ENCODE measurements at regions not wholly inside any gene's neighbourhood (a gene's known extent, or its start where the extent isn't known, plus 50 kb on each side); places are given as distances from the start of the nearest gene placed in this dataset.
"Not testable (repeated sequence)": the region's sequence is repeated elsewhere in the genome, so short reads cannot be mapped to it uniquely, and the experiment has no call there.

- H3K4me3 ChIP-seq (ENCODE audit: low read depth in 1 of 2, low read length in 2 of 2): not testable (repeated sequence)
These were observed 134.0 kb downstream of the FAM72B start for GRCh38 chr1:121050097-121050496.

GRCh38 chr1:121051161-121051790, 132.9 kb downstream of the FAM72B start:
- not testable (repeated sequence) for H3K9ac ChIP-seq (ENCODE audit: low read depth in 1 of 2, low read length in 2 of 2); H3K27ac ChIP-seq (ENCODE audit: low read depth, low read length); H3K36me3 ChIP-seq (ENCODE audit: control insufficient read depth in 1 of 2, insufficient read depth in 2 of 2, low read length in 2 of 2); H3K4me1 ChIP-seq (ENCODE audit: control insufficient read depth in 1 of 2, insufficient read depth in 2 of 2, low read length in 2 of 2); H3K27me3 ChIP-seq (ENCODE audit: control insufficient read depth in 1 of 2, insufficient read depth in 2 of 2, low read length in 2 of 2); H3K9me3 ChIP-seq (ENCODE audit: control insufficient read depth in 1 of 2, low read length in 2 of 2); H3K4me3 ChIP-seq (ENCODE audit: low read depth in 1 of 2, low read length in 2 of 2)

More at GRCh38 chr1:121050097-121050496, 134.0 kb downstream of the FAM72B start:
- not testable (repeated sequence) for H3K36me3 ChIP-seq (ENCODE audit: control insufficient read depth in 1 of 2, insufficient read depth in 2 of 2, low read length in 2 of 2); H3K9me3 ChIP-seq (ENCODE audit: control insufficient read depth in 1 of 2, low read length in 2 of 2); H3K9ac ChIP-seq (ENCODE audit: low read depth in 1 of 2, low read length in 2 of 2); H3K27ac ChIP-seq (ENCODE audit: low read depth, low read length); H3K27me3 ChIP-seq (ENCODE audit: control insufficient read depth in 1 of 2, insufficient read depth in 2 of 2, low read length in 2 of 2); H3K4me1 ChIP-seq (ENCODE audit: control insufficient read depth in 1 of 2, insufficient read depth in 2 of 2, low read length in 2 of 2)

- H3K27ac ChIP-seq (ENCODE audit: low read depth, low read length); H3K9ac ChIP-seq (ENCODE audit: low read depth in 1 of 2, low read length in 2 of 2); H3K27me3 ChIP-seq (ENCODE audit: control insufficient read depth in 1 of 2, insufficient read depth in 2 of 2, low read length in 2 of 2); H3K4me3 ChIP-seq (ENCODE audit: low read depth in 1 of 2, low read length in 2 of 2); H3K9me3 ChIP-seq (ENCODE audit: control insufficient read depth in 1 of 2, low read length in 2 of 2); H3K4me1 ChIP-seq (ENCODE audit: control insufficient read depth in 1 of 2, insufficient read depth in 2 of 2, low read length in 2 of 2); H3K36me3 ChIP-seq (ENCODE audit: control insufficient read depth in 1 of 2, insufficient read depth in 2 of 2, low read length in 2 of 2): not testable (repeated sequence)
These were observed 132.0 kb downstream of the FAM72B start for GRCh38 chr1:121052081-121052660.

- not testable (repeated sequence) for H3K27me3 ChIP-seq (ENCODE audit: control insufficient read depth in 1 of 2, insufficient read depth in 2 of 2, low read length in 2 of 2); H3K4me1 ChIP-seq (ENCODE audit: control insufficient read depth in 1 of 2, insufficient read depth in 2 of 2, low read length in 2 of 2); H3K9me3 ChIP-seq (ENCODE audit: control insufficient read depth in 1 of 2, low read length in 2 of 2); H3K36me3 ChIP-seq (ENCODE audit: control insufficient read depth in 1 of 2, insufficient read depth in 2 of 2, low read length in 2 of 2); H3K27ac ChIP-seq (ENCODE audit: low read depth, low read length); H3K4me3 ChIP-seq (ENCODE audit: low read depth in 1 of 2, low read length in 2 of 2); H3K9ac ChIP-seq (ENCODE audit: low read depth in 1 of 2, low read length in 2 of 2)
These were observed 129.2 kb downstream of the FAM72B start for GRCh38 chr1:121054928-121055327.

- not testable (repeated sequence) for H3K4me1 ChIP-seq (ENCODE audit: control insufficient read depth in 1 of 2, insufficient read depth in 2 of 2, low read length in 2 of 2); H3K4me3 ChIP-seq (ENCODE audit: low read depth in 1 of 2, low read length in 2 of 2); H3K36me3 ChIP-seq (ENCODE audit: control insufficient read depth in 1 of 2, insufficient read depth in 2 of 2, low read length in 2 of 2); H3K27me3 ChIP-seq (ENCODE audit: control insufficient read depth in 1 of 2, insufficient read depth in 2 of 2, low read length in 2 of 2); H3K9me3 ChIP-seq (ENCODE audit: control insufficient read depth in 1 of 2, low read length in 2 of 2); H3K9ac ChIP-seq (ENCODE audit: low read depth in 1 of 2, low read length in 2 of 2); H3K27ac ChIP-seq (ENCODE audit: low read depth, low read length)
These were observed 117.2 kb downstream of the FAM72B start for GRCh38 chr1:121066925-121067324.

GRCh38 chr1:121068738-121069499, 115.2 kb downstream of the FAM72B start:
- not testable (repeated sequence) for H3K4me3 ChIP-seq (ENCODE audit: low read depth in 1 of 2, low read length in 2 of 2); H3K27ac ChIP-seq (ENCODE audit: low read depth, low read length); H3K36me3 ChIP-seq (ENCODE audit: control insufficient read depth in 1 of 2, insufficient read depth in 2 of 2, low read length in 2 of 2); H3K9ac ChIP-seq (ENCODE audit: low read depth in 1 of 2, low read length in 2 of 2); H3K4me1 ChIP-seq (ENCODE audit: control insufficient read depth in 1 of 2, insufficient read depth in 2 of 2, low read length in 2 of 2); H3K27me3 ChIP-seq (ENCODE audit: control insufficient read depth in 1 of 2, insufficient read depth in 2 of 2, low read length in 2 of 2); H3K9me3 ChIP-seq (ENCODE audit: control insufficient read depth in 1 of 2, low read length in 2 of 2)

GRCh38 chr1:121073852-121074251, 110.3 kb downstream of the FAM72B start:
- H3K9ac ChIP-seq (ENCODE audit: low read depth in 1 of 2, low read length in 2 of 2); H3K4me1 ChIP-seq (ENCODE audit: control insufficient read depth in 1 of 2, insufficient read depth in 2 of 2, low read length in 2 of 2); H3K9me3 ChIP-seq (ENCODE audit: control insufficient read depth in 1 of 2, low read length in 2 of 2); H3K36me3 ChIP-seq (ENCODE audit: control insufficient read depth in 1 of 2, insufficient read depth in 2 of 2, low read length in 2 of 2); H3K4me3 ChIP-seq (ENCODE audit: low read depth in 1 of 2, low read length in 2 of 2); H3K27ac ChIP-seq (ENCODE audit: low read depth, low read length); H3K27me3 ChIP-seq (ENCODE audit: control insufficient read depth in 1 of 2, insufficient read depth in 2 of 2, low read length in 2 of 2): not testable (repeated sequence)

- H3K36me3 ChIP-seq (ENCODE audit: control insufficient read depth in 1 of 2, insufficient read depth in 2 of 2, low read length in 2 of 2); H3K4me3 ChIP-seq (ENCODE audit: low read depth in 1 of 2, low read length in 2 of 2); H3K27ac ChIP-seq (ENCODE audit: low read depth, low read length); H3K9ac ChIP-seq (ENCODE audit: low read depth in 1 of 2, low read length in 2 of 2); H3K4me1 ChIP-seq (ENCODE audit: control insufficient read depth in 1 of 2, insufficient read depth in 2 of 2, low read length in 2 of 2); H3K9me3 ChIP-seq (ENCODE audit: control insufficient read depth in 1 of 2, low read length in 2 of 2); H3K27me3 ChIP-seq (ENCODE audit: control insufficient read depth in 1 of 2, insufficient read depth in 2 of 2, low read length in 2 of 2): not testable (repeated sequence)
These were observed 108.8 kb downstream of the FAM72B start for GRCh38 chr1:121075254-121075805.

- H3K9ac ChIP-seq (ENCODE audit: low read depth in 1 of 2, low read length in 2 of 2); H3K27ac ChIP-seq (ENCODE audit: low read depth, low read length); H3K27me3 ChIP-seq (ENCODE audit: control insufficient read depth in 1 of 2, insufficient read depth in 2 of 2, low read length in 2 of 2); H3K36me3 ChIP-seq (ENCODE audit: control insufficient read depth in 1 of 2, insufficient read depth in 2 of 2, low read length in 2 of 2); H3K4me3 ChIP-seq (ENCODE audit: low read depth in 1 of 2, low read length in 2 of 2); H3K9me3 ChIP-seq (ENCODE audit: control insufficient read depth in 1 of 2, low read length in 2 of 2); H3K4me1 ChIP-seq (ENCODE audit: control insufficient read depth in 1 of 2, insufficient read depth in 2 of 2, low read length in 2 of 2): not testable (repeated sequence)
These were observed 107.5 kb downstream of the FAM72B start for GRCh38 chr1:121076674-121077073.

GRCh38 chr1:121079655-121080054, 104.5 kb downstream of the FAM72B start:
- not testable (repeated sequence) for H3K27me3 ChIP-seq (ENCODE audit: control insufficient read depth in 1 of 2, insufficient read depth in 2 of 2, low read length in 2 of 2); H3K4me1 ChIP-seq (ENCODE audit: control insufficient read depth in 1 of 2, insufficient read depth in 2 of 2, low read length in 2 of 2); H3K4me3 ChIP-seq (ENCODE audit: low read depth in 1 of 2, low read length in 2 of 2); H3K9ac ChIP-seq (ENCODE audit: low read depth in 1 of 2, low read length in 2 of 2); H3K36me3 ChIP-seq (ENCODE audit: control insufficient read depth in 1 of 2, insufficient read depth in 2 of 2, low read length in 2 of 2); H3K27ac ChIP-seq (ENCODE audit: low read depth, low read length); H3K9me3 ChIP-seq (ENCODE audit: control insufficient read depth in 1 of 2, low read length in 2 of 2)

Measured in duodenal mucosa (tissue), 2 donors.